NB4 (cell line): ENCODE measurements at regions not wholly inside any gene's neighbourhood (a gene's known extent, or its start where the extent isn't known, plus 50 kb on each side); places are given as distances from the start of the nearest gene placed in this dataset.

ENCODE experiments used
- CTCF ChIP-seq: IDR thresholded peaks from one replicate; pipeline ENCODE4 v1.5.1; 2012; ENCODE audit warnings: low read depth, low read length
- MAX ChIP-seq: IDR thresholded peaks from 2 replicates; pipeline ENCODE4 v1.6.1; 2011; ENCODE audit warnings: low read depth, low read length
- POLR2A ChIP-seq: IDR thresholded peaks from 2 replicates; pipeline ENCODE4 v1.6.1; 2011; ENCODE audit warnings: mild to moderate bottlenecking; ENCODE audit not compliant: insufficient read length; ENCODE audit errors: extremely low read depth

- TF ChIP-seq CTCF (no peak), MAX (no peak), POLR2A (no peak)
Observed at GRCh38 chr7:91567081-91568012, 303.1 kb downstream of the FZD1 start.
